Stimulated activated CD4-positive, alpha-beta T cell treated with anti-CD3 and anti-CD28 coated beads, Interleukin-12 subunit alpha, Interleukin-12 subunit beta, amount 100 ng/mL, for 24 hours (primary cell): ENCODE measurements at regions not wholly inside any gene's neighbourhood (a gene's known extent, or its start where the extent isn't known, plus 50 kb on each side); places are given as distances from the start of the nearest gene placed in this dataset.

Experiments
- DNase-seq, 2 experiments: peaks; one replicate each; pipeline ENCODE4 v3.0.0-alpha.2; 2020; ENCODE audit warnings: low read depth in 2 of 2

DNA sequence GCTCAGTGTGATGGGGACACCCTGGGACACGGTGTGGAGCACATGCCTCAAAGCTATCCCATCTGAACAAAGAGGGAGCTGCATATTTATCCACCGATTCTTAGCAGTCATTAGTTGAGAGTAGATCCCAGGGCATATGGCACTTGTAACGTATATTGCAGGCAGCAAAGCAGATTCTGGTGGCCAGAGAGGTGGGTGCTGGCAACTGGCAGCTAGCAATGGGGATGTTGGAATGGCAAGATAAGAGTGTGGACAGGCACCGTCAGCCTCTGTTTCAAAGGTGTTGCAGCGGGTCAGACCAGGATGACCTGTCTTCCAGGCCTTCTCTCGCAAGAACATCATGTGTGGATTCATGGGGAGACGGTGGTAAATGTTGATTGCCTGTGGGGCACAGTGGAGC is 54.0 kb upstream of the ADRA1D start:
- DNase-seq = no peak

DNA sequence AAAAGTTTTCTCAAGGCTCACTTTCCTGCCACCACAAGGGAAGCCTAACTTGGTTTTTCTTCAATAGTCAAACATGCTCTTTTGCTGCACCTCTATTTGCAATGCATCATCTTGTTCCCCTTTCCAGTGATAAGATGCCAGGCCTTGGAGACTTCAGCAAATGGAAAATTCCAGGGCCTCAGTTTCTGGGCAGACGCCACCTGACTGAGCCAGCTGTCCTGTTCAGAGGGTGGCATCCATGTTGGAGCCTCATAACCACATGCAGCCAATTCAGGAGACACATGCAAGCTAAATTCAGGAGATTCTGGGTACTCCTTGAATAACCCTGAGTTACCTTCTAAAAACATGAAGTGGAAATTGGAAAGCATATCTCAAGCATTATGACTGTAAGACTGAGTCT is 51.8 kb upstream of the ADRA1D start:
- no peak for DNase-seq

GRCh38 chr20:4300401-4300800 is 51.3 kb upstream of the ADRA1D start:
- no peak for DNase-seq

DNA sequence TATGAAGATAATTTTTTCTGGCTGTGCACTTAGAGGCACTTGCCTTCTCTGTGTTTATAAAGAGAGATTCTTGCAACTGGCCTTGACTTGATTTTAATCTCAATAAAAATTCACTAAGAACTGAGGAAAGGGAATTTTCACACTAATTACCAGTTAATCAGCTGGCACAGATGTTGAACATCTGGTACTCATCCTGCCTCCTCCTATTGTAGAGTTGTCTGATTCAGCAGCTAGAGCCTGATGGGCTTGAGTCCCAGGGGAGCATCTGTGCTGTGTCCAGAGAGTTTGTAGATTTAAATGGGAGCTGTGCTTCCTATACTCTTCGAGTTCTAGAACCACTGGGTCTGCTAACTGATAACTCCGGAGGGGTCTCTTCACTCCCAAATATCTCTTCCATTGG is 50.7 kb upstream of the ADRA1D start:
- DNase-seq = no peak

DNA sequence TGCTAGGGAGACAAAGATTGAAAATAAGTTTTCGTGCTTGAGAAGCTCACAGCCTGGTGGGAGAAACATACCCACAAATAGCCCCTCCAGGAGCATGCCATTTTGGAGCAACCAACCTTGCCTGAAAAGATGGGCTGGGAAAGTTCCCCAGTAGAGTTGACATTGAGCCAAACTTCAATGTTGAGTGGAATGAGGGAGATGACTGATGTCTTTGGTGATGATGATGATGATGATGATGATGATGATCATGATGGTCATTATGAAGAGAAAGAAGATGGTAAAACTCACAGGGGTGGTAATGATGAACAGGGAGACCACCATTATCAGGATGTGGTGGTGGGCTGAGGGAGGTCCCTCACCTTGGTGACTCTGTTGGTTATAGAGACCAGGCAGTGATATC is 50.1 kb upstream of the ADRA1D start:
- DNase-seq = no peak
